ENCODE measurements at regions not wholly inside any gene's neighbourhood (a gene's known extent, or its start where the extent isn't known, plus 50 kb on each side); places are given as distances from the start of the nearest gene placed in this dataset.

DNA sequence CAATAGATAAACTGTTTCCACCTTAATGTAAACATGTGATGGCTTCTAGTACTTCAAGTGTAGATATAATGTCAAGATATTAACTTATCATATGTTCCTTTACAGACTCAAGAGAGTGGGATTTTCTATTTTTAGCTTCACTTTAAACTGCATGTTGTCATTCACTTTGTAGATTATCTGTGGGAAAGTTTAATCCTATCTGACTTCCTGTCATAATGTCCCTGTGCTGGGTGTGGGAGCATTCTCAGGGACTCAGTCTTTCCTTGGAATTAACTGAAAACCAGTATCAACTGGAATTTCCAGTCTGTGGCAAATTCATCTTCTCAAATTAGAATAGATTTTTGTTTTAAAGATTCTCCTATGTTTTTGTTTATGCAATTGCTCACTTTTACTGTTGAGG lies 226.1 kb upstream of the FERMT1 start (continued):
- TF ChIP-seq, protein P1, sequence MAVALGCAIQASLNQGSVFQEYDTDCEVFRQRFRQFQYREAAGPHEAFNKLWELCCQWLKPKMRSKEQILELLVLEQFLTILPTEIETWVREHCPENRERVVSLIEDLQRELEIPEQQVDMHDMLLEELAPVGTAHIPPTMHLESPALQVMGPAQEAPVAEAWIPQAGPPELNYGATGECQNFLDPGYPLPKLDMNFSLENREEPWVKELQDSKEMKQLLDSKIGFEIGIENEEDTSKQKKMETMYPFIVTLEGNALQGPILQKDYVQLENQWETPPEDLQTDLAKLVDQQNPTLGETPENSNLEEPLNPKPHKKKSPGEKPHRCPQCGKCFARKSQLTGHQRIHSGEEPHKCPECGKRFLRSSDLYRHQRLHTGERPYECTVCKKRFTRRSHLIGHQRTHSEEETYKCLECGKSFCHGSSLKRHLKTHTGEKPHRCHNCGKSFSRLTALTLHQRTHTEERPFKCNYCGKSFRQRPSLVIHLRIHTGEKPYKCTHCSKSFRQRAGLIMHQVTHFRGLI (tag by site-specific recombination; IDR thresholded peaks at IDR 0.05), result no peak
- no peak for TF ChIP-seq ZNF624 (tag by site-specific recombination; IDR thresholded peaks at IDR 0.05)
- TF ChIP-seq ZNF175 (tag by site-specific recombination; IDR thresholded peaks at IDR 0.05), result no peak

DNA sequence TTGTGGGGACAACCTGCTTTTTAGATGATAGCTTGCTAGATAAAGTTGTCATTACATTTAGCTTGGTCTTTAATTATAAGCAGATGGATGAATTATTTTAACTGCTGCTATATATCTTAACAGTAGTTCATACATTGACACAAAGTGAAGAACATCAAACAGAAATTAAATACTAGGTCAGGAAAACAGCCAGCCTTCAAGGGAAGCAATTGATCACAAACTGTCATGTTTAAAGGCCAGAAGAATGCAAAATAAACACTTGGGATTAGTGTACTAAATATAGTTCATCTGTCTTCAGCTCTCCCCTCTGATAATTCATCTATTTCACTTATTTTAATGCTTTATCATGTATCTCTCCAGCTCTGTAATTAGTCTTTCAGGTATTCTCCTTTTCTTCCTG lies 225.1 kb upstream of the FERMT1 start:
- no peak for TF ChIP-seq KLF7 (tag by site-specific recombination; IDR thresholded peaks at IDR 0.05; ENCODE audit: borderline replicate concordance)
- no peak for TF ChIP-seq ZXDB (tag by site-specific recombination; IDR thresholded peaks at IDR 0.05)
- no peak for TF ChIP-seq ZNF184 (tag by site-specific recombination; IDR thresholded peaks at IDR 0.05)
- TF ChIP-seq GFI1B (tag by site-specific recombination; IDR thresholded peaks at IDR 0.05), result no peak
- TF ChIP-seq ZNF792 (tag by site-specific recombination; IDR thresholded peaks at IDR 0.05), result no peak
- TF ChIP-seq, protein P2, sequence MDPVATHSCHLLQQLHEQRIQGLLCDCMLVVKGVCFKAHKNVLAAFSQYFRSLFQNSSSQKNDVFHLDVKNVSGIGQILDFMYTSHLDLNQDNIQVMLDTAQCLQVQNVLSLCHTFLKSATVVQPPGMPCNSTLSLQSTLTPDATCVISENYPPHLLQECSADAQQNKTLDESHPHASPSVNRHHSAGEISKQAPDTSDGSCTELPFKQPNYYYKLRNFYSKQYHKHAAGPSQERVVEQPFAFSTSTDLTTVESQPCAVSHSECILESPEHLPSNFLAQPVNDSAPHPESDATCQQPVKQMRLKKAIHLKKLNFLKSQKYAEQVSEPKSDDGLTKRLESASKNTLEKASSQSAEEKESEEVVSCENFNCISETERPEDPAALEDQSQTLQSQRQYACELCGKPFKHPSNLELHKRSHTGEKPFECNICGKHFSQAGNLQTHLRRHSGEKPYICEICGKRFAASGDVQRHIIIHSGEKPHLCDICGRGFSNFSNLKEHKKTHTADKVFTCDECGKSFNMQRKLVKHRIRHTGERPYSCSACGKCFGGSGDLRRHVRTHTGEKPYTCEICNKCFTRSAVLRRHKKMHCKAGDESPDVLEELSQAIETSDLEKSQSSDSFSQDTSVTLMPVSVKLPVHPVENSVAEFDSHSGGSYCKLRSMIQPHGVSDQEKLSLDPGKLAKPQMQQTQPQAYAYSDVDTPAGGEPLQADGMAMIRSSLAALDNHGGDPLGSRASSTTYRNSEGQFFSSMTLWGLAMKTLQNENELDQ (tag by site-specific recombination; IDR thresholded peaks at IDR 0.05; ENCODE audit: low read depth), result no peak
- TF ChIP-seq SP7 (tag by site-specific recombination; IDR thresholded peaks at IDR 0.05), result no peak
- TF ChIP-seq PRDM1 (tag by site-specific recombination; IDR thresholded peaks at IDR 0.05), result no peak
- TF ChIP-seq ZNF114 (tag by site-specific recombination; IDR thresholded peaks at IDR 0.05), result no peak
- TF ChIP-seq, protein P3, sequence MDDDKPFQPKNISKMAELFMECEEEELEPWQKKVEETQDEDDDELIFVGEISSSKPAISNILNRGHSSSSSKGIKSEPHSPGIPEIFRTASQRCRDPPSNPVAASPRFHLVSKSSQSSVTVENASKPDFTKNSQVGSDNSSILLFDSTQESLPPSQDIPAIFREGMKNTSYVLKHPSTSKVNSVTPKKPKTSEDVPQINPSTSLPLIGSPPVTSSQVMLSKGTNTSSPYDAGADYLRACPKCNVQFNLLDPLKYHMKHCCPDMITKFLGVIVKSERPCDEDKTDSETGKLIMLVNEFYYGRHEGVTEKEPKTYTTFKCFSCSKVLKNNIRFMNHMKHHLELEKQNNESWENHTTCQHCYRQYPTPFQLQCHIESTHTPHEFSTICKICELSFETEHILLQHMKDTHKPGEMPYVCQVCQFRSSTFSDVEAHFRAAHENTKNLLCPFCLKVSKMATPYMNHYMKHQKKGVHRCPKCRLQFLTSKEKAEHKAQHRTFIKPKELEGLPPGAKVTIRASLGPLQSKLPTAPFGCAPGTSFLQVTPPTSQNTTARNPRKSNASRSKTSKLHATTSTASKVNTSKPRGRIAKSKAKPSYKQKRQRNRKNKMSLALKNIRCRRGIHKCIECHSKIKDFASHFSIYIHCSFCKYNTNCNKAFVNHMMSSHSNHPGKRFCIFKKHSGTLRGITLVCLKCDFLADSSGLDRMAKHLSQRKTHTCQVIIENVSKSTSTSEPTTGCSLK (tag by site-specific recombination; IDR thresholded peaks at IDR 0.05), result no peak
- TF ChIP-seq ZNF174 (tag by site-specific recombination; IDR thresholded peaks at IDR 0.05), result no peak
- no peak for TF ChIP-seq MYNN (tag by site-specific recombination; IDR thresholded peaks at IDR 0.05; ENCODE audit: borderline replicate concordance)
- no peak overlapping the region for H3K4me3 ChIP-seq (ENCODE audit: low read depth, low read length)
- no peak overlapping the region for H3K27ac ChIP-seq (ENCODE audit: extremely low read depth, low read depth, low read length)
- ChIA-PET CTCF (no interaction called here), POLR2A (interaction anchor here (0.7 kb wide), 1 partner anchor 81 kb away, joined by 3 read pairs; no protein-coding TSS in a partner anchor)
- no peaks in the 10 kb centered on the region for H3K4me1 ChIP-seq (ENCODE audit: control insufficient read depth, insufficient read depth, low read length)
- no peaks in the 10 kb centered on the region for H3K9me3 ChIP-seq (ENCODE audit: control insufficient read depth, insufficient read depth, low read depth, low read length)
- no peaks in the 10 kb centered on the region for H3K36me3 ChIP-seq (ENCODE audit: control insufficient read depth in 2 of 2, insufficient read depth in 1 of 2, low read length in 2 of 2)

DNA sequence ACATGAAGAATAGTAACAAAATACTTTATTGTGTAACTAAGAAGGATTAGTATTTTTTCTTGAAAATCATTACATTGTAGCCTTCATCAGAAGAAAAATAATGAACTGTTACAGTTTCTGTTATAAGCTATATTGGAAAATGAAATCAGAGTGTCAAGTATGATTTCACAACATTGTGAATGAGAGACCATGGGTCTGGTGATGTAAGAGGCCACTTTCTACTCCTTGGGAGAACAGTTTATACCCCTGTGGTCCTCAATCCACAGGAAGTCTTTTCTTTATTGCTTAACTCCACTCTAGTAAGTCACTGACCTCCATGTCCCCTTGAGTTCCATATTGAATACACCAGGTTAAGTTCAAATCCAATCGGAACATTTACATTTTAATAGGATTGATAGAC lies 218.7 kb upstream of the FERMT1 start:
- Histone ChIP-seq H3K4me1 (ENCODE audit: control insufficient read depth, insufficient read depth, low read length) (no peaks in the 10 kb centered on the region), H3K9me3 (ENCODE audit: control insufficient read depth, insufficient read depth, low read depth, low read length) (no peaks in the 10 kb centered on the region), H3K27ac (ENCODE audit: extremely low read depth, low read depth, low read length) (no peak overlapping the region), H3K36me3 (ENCODE audit: control insufficient read depth in 2 of 2, insufficient read depth in 1 of 2, low read length in 2 of 2) (no peaks in the 10 kb centered on the region), H3K4me3 (ENCODE audit: low read depth, low read length) (no peak overlapping the region)
- ChIA-PET CTCF (interaction anchor here (1.1 kb wide), 1 partner anchor 71 kb away, joined by 3 read pairs; no protein-coding TSS in a partner anchor), POLR2A (no interaction called here)
- TF ChIP-seq, protein P4, sequence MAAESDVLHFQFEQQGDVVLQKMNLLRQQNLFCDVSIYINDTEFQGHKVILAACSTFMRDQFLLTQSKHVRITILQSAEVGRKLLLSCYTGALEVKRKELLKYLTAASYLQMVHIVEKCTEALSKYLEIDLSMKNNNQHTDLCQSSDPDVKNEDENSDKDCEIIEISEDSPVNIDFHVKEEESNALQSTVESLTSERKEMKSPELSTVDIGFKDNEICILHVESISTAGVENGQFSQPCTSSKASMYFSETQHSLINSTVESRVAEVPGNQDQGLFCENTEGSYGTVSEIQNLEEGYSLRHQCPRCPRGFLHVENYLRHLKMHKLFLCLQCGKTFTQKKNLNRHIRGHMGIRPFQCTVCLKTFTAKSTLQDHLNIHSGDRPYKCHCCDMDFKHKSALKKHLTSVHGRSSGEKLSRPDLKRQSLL (tag by site-specific recombination; IDR thresholded peaks at IDR 0.05), result no peak
- TF ChIP-seq ZNF302 (tag by site-specific recombination; IDR thresholded peaks at IDR 0.05; ENCODE audit: low read depth) (no peak), SCRT2 (tag by site-specific recombination; IDR thresholded peaks at IDR 0.05) (no peak), KLF9 (tag by site-specific recombination; IDR thresholded peaks at IDR 0.05; ENCODE audit: low read depth) (no peak), ZFP69B (tag by site-specific recombination; IDR thresholded peaks at IDR 0.05) (no peak), ZNF221 (tag by site-specific recombination; IDR thresholded peaks at IDR 0.05; ENCODE audit: borderline replicate concordance) (no peak), BCL11B (tag by site-specific recombination; IDR thresholded peaks at IDR 0.05; ENCODE audit: low read depth) (no peak), MEIS1 (CRISPR knock-in tag; IDR thresholded peaks at IDR 0.05; ENCODE audit: borderline replicate concordance) (no peak)
- TF ChIP-seq, protein P5, sequence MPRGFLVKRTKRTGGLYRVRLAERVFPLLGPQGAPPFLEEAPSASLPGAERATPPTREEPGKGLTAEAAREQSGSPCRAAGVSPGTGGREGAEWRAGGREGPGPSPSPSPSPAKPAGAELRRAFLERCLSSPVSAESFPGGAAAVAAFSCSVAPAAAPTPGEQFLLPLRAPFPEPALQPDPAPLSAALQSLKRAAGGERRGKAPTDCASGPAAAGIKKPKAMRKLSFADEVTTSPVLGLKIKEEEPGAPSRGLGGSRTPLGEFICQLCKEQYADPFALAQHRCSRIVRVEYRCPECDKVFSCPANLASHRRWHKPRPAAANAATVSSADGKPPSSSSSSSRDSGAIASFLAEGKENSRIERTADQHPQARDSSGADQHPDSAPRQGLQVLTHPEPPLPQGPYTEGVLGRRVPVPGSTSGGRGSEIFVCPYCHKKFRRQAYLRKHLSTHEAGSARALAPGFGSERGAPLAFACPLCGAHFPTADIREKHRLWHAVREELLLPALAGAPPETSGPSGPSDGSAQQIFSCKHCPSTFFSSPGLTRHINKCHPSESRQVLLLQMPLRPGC (tag by site-specific recombination; IDR thresholded peaks at IDR 0.05), result no peak
- TF ChIP-seq, protein P6, sequence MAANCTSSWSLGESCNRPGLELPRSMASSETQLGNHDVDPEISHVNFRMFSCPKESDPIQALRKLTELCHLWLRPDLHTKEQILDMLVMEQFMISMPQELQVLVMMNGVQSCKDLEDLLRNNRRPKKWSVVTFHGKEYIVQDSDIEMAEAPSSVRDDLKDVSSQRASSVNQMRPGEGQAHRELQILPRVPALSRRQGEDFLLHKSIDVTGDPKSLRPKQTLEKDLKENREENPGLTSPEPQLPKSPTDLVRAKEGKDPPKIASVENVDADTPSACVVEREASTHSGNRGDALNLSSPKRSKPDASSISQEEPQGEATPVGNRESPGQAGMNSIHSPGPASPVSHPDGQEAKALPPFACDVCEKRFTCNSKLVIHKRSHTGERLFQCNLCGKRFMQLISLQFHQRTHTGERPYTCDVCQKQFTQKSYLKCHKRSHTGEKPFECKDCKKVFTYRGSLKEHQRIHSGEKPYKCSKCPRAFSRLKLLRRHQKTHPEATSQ (tag by site-specific recombination; IDR thresholded peaks at IDR 0.05), result no peak
